ENCODE measurements at regions not wholly inside any gene's neighbourhood (a gene's known extent, or its start where the extent isn't known, plus 50 kb on each side); places are given as distances from the start of the nearest gene placed in this dataset.

DNA sequence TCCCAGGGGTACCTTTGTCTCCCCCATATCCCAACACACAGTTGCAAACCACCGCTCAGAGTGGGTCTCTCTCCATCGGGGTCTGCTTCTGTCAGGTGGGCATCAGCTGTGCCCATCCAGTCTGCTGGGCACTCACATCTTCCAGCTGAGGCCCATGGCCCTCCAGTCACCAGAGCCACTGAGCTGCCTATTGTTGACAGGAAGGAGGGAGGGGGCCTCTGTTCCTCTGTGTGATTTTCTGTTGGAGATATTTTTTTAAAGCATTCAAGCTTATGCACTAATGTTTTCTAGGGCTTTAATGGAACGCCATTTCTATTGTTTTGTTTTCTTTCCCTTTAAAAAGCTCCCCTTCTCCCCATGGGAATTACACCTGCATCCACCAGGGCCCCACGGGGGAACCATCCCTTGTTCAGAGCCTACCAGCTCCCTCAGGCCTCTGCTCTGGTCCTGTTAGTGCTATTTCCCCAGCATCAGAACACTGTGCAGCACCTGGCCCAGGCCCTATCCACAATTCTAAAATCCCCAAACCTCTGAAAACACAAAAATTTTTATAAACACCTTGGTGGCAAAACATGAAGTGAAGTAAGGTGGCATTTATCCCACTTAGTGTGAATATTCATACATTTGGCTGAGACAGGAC is 326.2 kb downstream of the CD83 start:
- no peak for TF ChIP-seq HOXA7 (CRISPR knock-in tag; IDR thresholded peaks at IDR 0.05)
- no peak for TF ChIP-seq JDP2 (CRISPR knock-in tag; IDR thresholded peaks at IDR 0.05; ENCODE audit: borderline replicate concordance)
- TF ChIP-seq, protein P1, sequence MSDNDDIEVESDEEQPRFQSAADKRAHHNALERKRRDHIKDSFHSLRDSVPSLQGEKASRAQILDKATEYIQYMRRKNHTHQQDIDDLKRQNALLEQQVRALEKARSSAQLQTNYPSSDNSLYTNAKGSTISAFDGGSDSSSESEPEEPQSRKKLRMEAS (IDR thresholded peaks at IDR 0.05) = no peak
- no peak for TF ChIP-seq NBN (conservative IDR thresholded peaks at IDR 0.05)
- no peak for TF ChIP-seq ZNF33A (CRISPR knock-in tag; IDR thresholded peaks at IDR 0.05; ENCODE audit: borderline replicate concordance)
- no peak for TF ChIP-seq POLR2AphosphoS5 (IDR thresholded peaks at IDR 0.05; ENCODE audit: low read depth, low read length)

Data from HepG2 (cell line).